Activated naive CD8-positive, alpha-beta T cell treated with anti-CD3 and anti-CD28 coated beads, Interleukin-2, amount 10 ng/mL, durations not matched to agents 7 days and 5 days (primary cell): ENCODE measurements at regions not wholly inside any gene's neighbourhood (a gene's known extent, or its start where the extent isn't known, plus 50 kb on each side); places are given as distances from the start of the nearest gene placed in this dataset.
"Not testable (repeated sequence)": the region's sequence is repeated elsewhere in the genome, so short reads cannot be mapped to it uniquely, and the experiment has no call there.

Experiments
- ATAC-seq: fragments of 150-1000 bp; cut with Tn5 transposase; one replicate; pipeline ENCODE4 v1.10.0; 2021; ENCODE audit warnings: low read depth, moderate library complexity
- POLR2A ChIA-PET: fragments of 350-600 bp; sonication (Branson Sonifier 250); formaldehyde crosslinking; loops from one replicate; lab custom pipeline; 2021; ENCODE audit warnings: antibody characterized with exemption; lab: Charles Lee
- DNase-seq: peaks from one replicate; pipeline ENCODE4 v3.0.0; 2021
- H3K27ac Mint-ChIP-seq: one replicate; pipeline ENCODE4 v1.8.0; 2022; ENCODE audit warnings: mild to moderate bottlenecking, mixed read lengths
- H3K27me3 Mint-ChIP-seq: one replicate; pipeline ENCODE4 v1.8.0; 2022; ENCODE audit warnings: mild to moderate bottlenecking, moderate library complexity, mixed read lengths
- H3K36me3 Mint-ChIP-seq: one replicate; pipeline ENCODE4 v1.8.0; 2021; ENCODE audit warnings: mild to moderate bottlenecking, mixed read lengths
- H3K4me1 Mint-ChIP-seq: one replicate; pipeline ENCODE4 v1.8.0; 2021; ENCODE audit warnings: mixed read lengths
- H3K4me3 Mint-ChIP-seq: one replicate; pipeline ENCODE4 v1.8.0; 2022; ENCODE audit warnings: mild to moderate bottlenecking, moderate library complexity, mixed read lengths
- H3K9me3 Mint-ChIP-seq: one replicate; pipeline ENCODE4 v1.8.0; 2021; ENCODE audit warnings: mixed read lengths

- H3K4me3 Mint-ChIP-seq, H3K27ac Mint-ChIP-seq, H3K36me3 Mint-ChIP-seq, ATAC-seq, POLR2A ChIA-PET, H3K9me3 Mint-ChIP-seq, DNase-seq, H3K4me1 Mint-ChIP-seq: not testable (repeated sequence)
- peaks cover 18% of the 10 kb centered on the region for H3K27me3 Mint-ChIP-seq
These were observed 376.4 kb downstream of the TMEM121 start for GRCh38 chr14:105902899-105903165.

GRCh38 chr14:105903971-105904370 lies 377.6 kb downstream of the TMEM121 start:
- DNase-seq = no peak
- POLR2A ChIA-PET = no interaction called here
- H3K27ac Mint-ChIP-seq = no peak overlapping the region
- H3K4me3 Mint-ChIP-seq = no peak overlapping the region
- no peaks in the 10 kb centered on the region for H3K9me3 Mint-ChIP-seq
- no peaks in the 10 kb centered on the region for H3K36me3 Mint-ChIP-seq
- ATAC-seq = no peak
- H3K27me3 Mint-ChIP-seq = peaks cover 10% of the 10 kb centered on the region
- no peaks in the 10 kb centered on the region for H3K4me1 Mint-ChIP-seq

GRCh38 chr14:105904379-105904778 lies 378.0 kb downstream of the TMEM121 start:
- POLR2A ChIA-PET = no interaction called here
- no peaks in the 10 kb centered on the region for H3K9me3 Mint-ChIP-seq
- peaks cover 8% of the 10 kb centered on the region for H3K27me3 Mint-ChIP-seq
- H3K27ac Mint-ChIP-seq = no peak overlapping the region
- no peaks in the 10 kb centered on the region for H3K4me1 Mint-ChIP-seq
- DNase-seq (no peak), ATAC-seq (no peak)
- H3K36me3 Mint-ChIP-seq = no peaks in the 10 kb centered on the region
- H3K4me3 Mint-ChIP-seq = no peak overlapping the region

DNA sequence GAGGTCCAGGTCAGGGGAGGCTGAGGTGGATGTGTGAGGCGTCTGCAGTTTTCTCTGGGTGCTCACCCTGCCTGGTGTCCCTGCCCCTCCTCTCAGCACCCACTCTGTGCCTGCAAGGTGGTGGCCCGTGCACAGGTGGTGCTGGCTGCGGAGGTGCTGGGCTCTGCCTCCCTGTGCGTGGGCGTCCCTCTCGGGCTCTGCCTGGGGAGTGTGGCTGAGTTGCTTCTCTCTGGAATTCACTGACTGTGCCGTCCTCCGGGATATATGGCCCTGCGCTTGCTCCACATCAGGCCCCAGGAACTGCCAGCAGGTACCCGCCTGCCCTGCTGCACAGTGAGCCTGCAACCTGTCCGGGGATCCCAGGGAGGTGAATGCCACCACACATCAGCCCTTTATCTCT lies 379.1 kb downstream of the TMEM121 start:
- Mint-ChIP-seq H3K27me3 (peaks cover 6% of the 10 kb centered on the region), H3K4me3 (no peak overlapping the region), H3K4me1 (no peaks in the 10 kb centered on the region), H3K9me3 (no peaks in the 10 kb centered on the region), H3K27ac (no peak overlapping the region), H3K36me3 (no peaks in the 10 kb centered on the region)
- DNase-seq (no peak), ATAC-seq (no peak)
- POLR2A ChIA-PET = no interaction called here

DNA sequence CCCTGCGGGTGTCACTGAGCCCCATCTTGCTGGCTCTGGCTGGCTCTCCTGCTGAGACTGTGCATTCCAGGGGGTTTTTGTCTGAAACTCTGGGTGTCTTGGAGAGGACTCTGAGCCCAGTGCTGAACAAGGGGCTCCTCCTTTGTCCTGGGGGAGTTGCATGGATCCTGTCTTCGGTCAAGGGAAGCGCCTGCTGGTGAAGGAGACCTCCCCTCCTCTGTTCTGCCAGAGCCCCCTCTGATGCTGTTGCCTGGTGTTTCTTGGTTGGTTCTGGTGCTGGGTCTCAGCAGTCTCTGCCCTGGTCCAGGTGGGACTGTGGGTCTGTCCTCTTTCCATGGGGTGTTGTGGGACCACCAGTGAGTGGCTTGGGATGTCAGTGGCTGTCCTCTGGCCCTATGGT lies 380.9 kb downstream of the TMEM121 start:
- Mint-ChIP-seq H3K9me3 (no peaks in the 10 kb centered on the region), H3K4me3 (no peak overlapping the region), H3K4me1 (no peaks in the 10 kb centered on the region), H3K27ac (no peak overlapping the region), H3K36me3 (no peaks in the 10 kb centered on the region), H3K27me3 (peaks cover 3% of the 10 kb centered on the region)
- no peak for DNase-seq
- no peak for ATAC-seq
- POLR2A ChIA-PET = no interaction called here

DNA sequence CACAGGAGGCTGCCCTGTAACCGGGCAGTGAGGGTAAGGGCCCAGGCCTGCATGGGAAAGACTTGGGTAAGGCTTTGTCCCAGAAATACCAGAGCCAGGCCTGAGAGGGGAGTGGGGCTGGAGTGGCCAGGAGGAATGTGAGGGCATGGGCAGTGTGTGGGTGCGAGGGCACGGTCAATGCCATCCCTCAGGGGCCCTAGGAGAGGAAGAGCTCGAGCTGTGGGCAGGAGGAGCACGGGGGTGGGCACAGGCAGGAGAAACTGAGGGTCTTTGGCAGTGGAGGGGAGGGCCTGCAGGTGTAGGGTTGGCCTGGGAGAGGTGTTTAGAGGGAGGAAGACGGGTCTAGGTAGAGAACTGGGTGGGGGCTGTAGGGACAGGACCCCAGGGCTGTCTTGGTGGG lies 381.6 kb downstream of the TMEM121 start:
- POLR2A ChIA-PET = interaction anchor here (1.0 kb wide), 1 partner anchor 46 kb away, joined by 3 read pairs; no protein-coding TSS in a partner anchor
- Mint-ChIP-seq H3K27me3 (peaks cover 3% of the 10 kb centered on the region), H3K4me3 (no peak overlapping the region), H3K9me3 (no peaks in the 10 kb centered on the region), H3K27ac (peak overlapping the region; percentile 45), H3K36me3 (no peaks in the 10 kb centered on the region), H3K4me1 (no peaks in the 10 kb centered on the region)
- no peak for DNase-seq
- no peak for ATAC-seq

GRCh38 chr14:105908481-105908911 lies 382.1 kb downstream of the TMEM121 start:
- ATAC-seq = no peak
- Mint-ChIP-seq H3K4me1 (no peaks in the 10 kb centered on the region), H3K27me3 (peaks cover 3% of the 10 kb centered on the region), H3K4me3 (no peak overlapping the region), H3K36me3 (no peaks in the 10 kb centered on the region), H3K27ac (no peak overlapping the region), H3K9me3 (no peaks in the 10 kb centered on the region)
- no peak for DNase-seq
- POLR2A ChIA-PET = interaction anchor here (1.0 kb wide), 1 partner anchor 46 kb away, joined by 3 read pairs; no protein-coding TSS in a partner anchor

GRCh38 chr14:105909046-105909827 lies 382.9 kb downstream of the TMEM121 start:
- H3K9me3 Mint-ChIP-seq = no peaks in the 10 kb centered on the region
- ATAC-seq = no peak

GRCh38 chr14:105909828-105910120 lies 383.4 kb downstream of the TMEM121 start:
- ATAC-seq, H3K27me3 Mint-ChIP-seq, H3K4me3 Mint-ChIP-seq, H3K9me3 Mint-ChIP-seq, H3K4me1 Mint-ChIP-seq, H3K36me3 Mint-ChIP-seq, POLR2A ChIA-PET, DNase-seq, H3K27ac Mint-ChIP-seq: not testable (repeated sequence)

More at GRCh38 chr14:105909046-105909827, 382.9 kb downstream of the TMEM121 start:
- Mint-ChIP-seq H3K27me3 (peaks cover 3% of the 10 kb centered on the region), H3K27ac (no peak overlapping the region), H3K36me3 (no peaks in the 10 kb centered on the region), H3K4me1 (no peaks in the 10 kb centered on the region), H3K4me3 (no peak overlapping the region)
- POLR2A ChIA-PET = interaction anchor here (1.0 kb wide), 1 partner anchor 47 kb away, joined by 3 read pairs; no protein-coding TSS in a partner anchor
- DNase-seq = no peak

GRCh38 chr14:105910426-105910825 lies 384.0 kb downstream of the TMEM121 start:
- POLR2A ChIA-PET = no interaction called here
- Mint-ChIP-seq H3K9me3 (no peaks in the 10 kb centered on the region), H3K27ac (no peak overlapping the region), H3K36me3 (no peaks in the 10 kb centered on the region), H3K4me1 (no peaks in the 10 kb centered on the region), H3K27me3 (peaks cover 3% of the 10 kb centered on the region), H3K4me3 (no peak overlapping the region)
- DNase-seq = no peak
- no peak for ATAC-seq

DNA sequence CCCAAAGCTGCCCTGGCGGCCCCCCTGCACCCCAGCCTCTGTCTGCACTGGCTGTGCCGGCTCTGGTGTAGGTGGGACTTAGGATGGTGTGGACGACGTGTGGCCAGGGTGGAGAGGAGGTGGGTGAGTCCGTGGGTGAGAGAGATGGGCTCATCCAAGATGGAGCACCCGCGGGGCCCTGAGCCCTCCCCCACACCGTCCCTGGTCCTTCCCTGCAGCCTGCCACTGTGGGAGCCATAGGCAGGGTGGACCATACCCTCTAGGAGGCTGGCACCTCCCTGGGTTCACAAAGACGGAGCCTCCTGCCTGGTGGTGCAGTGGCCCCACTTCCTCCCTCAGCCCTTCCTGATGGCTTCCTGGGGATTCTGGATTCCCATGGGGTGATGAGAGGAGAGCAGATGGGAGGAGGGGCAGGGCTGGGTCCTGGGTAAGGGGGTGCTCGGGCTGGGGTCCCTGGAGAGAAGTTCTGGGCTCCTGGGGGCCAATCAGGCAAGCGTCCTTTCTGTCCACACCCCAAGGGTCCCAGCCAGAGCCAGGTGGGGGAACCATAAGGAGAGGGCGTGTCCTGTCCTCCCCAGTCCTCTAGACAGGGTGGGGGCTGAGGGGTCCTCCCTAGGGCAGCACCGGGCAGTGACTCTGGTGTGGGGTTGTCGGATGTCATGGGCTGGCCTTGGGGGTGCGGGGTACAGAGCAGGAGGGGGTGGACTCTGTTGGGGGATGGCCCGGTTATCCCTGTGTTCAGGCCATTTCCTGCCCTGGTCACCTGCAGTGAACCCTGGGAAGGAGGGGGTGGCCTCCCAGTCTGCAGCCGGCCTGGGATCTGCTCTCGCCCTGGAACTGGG lies 384.8 kb downstream of the TMEM121 start:
- DNase-seq = no peak

GRCh38 chr14:105911848-105912292 lies 385.5 kb downstream of the TMEM121 start:
- H3K9me3 Mint-ChIP-seq, H3K36me3 Mint-ChIP-seq, ATAC-seq, POLR2A ChIA-PET, H3K4me1 Mint-ChIP-seq, H3K27ac Mint-ChIP-seq, H3K4me3 Mint-ChIP-seq, H3K27me3 Mint-ChIP-seq: not testable (repeated sequence)
- DNase-seq = peak; percentile 5

More for the DNA sequence above, 384.8 kb downstream of the TMEM121 start:
- peaks cover 3% of the 10 kb centered on the region for H3K27me3 Mint-ChIP-seq
- H3K27ac Mint-ChIP-seq = no peak overlapping the region
- no peak overlapping the region for H3K4me3 Mint-ChIP-seq
- no peaks in the 10 kb centered on the region for H3K36me3 Mint-ChIP-seq
- ATAC-seq = no peak
- POLR2A ChIA-PET = no interaction called here
- no peaks in the 10 kb centered on the region for H3K9me3 Mint-ChIP-seq
- no peaks in the 10 kb centered on the region for H3K4me1 Mint-ChIP-seq

- no peak overlapping the region for H3K4me3 Mint-ChIP-seq
- H3K27me3 Mint-ChIP-seq = peaks cover 3% of the 10 kb centered on the region
- no peak overlapping the region for H3K27ac Mint-ChIP-seq
- H3K9me3 Mint-ChIP-seq = no peaks in the 10 kb centered on the region
- DNase-seq (no peak), ATAC-seq (no peak)
- H3K4me1 Mint-ChIP-seq = no peaks in the 10 kb centered on the region
- POLR2A ChIA-PET = no interaction called here
- no peaks in the 10 kb centered on the region for H3K36me3 Mint-ChIP-seq
These were observed 386.3 kb downstream of the TMEM121 start for GRCh38 chr14:105912641-105913180.
